Myocyte (in vitro differentiated cells): ENCODE measurements at regions not wholly inside any gene's neighbourhood (a gene's known extent, or its start where the extent isn't known, plus 50 kb on each side); places are given as distances from the start of the nearest gene placed in this dataset.

Source experiments
- DNase-seq: peaks from one replicate; pipeline ENCODE4 v3.0.0-alpha.2; 2012; ENCODE audit warnings: low read depth

DNA sequence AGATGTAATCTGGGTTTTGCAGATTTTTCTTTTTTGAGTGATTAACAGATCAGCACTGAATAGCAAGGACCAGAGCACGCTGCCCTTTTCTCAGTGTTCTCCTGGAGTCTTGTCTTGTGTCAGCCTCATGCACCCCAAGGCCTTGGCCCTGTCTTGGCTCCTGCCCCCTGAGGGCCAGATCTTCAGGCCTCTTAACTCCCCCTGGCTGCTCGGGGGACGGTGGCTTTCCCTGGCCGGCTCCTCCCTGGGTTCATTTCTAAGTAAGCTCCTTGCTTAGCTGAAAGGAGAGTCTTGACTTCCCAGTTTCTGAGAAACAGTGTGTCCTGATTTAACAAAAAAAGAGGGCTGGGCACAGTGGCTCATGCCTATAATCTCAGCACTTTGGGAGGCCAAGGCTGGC lies 1139.3 kb downstream of the BRD1 start:
- no peak for DNase-seq

DNA sequence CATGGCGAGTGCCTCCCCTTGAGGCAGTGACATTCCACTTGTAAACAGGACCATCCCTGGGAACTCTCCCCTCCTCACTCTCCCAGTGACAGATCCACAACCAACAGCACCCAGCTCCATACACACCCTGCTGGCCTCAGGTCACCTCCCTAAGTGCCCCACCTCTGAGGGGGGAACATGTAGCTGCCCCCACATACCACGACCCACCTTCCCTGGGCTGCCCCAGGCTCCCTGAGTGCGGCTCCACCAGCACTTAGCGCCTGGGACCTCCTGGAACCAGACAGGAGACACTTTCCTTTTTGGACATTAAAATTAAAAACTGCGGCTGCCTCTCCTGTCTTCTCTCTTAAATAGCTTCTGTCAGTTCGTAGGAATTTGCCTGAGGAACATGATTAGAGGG lies 1140.1 kb downstream of the BRD1 start:
- DNase-seq, result no peak

DNA sequence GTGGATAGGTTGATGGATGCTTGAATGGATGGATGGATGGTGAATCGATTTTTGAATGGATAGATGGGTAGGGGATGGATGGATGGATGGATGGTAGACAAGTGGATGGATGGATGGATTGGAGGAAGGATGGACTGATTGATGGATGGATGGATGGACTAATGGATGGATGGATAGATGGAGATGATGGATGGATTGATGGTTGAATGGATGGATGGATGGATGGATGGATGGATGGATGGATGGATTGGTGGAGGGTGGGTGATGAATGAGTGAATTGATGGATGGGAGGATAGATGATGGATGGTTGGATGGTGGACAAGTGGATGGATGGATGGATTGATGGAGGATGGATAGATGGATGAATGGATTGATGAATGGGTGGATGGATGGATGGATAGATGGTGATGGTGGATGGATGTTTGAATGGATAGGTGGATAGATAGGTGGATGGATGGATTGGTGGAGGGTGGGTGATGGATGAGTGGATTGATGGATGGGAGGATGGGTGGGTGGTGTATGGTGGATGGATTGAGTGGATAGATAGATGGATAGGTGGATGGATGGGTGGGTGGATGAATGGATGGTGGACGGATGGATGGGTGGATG lies 1140.9 kb downstream of the BRD1 start:
- DNase-seq, result no peak

DNA sequence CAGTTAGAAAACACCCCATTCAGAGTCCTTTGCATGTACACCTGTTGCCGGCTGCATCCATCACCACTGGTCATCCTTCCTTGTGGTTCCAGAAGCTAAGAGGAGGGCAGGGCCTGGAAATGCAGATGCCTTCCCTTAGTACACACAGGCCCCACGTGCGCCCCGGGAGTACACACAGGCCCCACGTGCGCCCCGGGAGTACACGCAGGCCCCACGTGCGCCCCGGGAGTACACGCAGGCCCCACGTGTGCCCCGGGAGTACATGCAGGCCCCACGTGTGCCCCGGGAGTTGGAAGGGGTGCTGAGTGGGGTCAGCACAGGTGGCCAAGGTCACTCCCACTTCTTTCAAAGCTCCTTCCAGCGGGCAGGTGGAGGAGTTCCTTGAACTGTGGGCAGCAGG lies 1141.9 kb downstream of the BRD1 start:
- no peak for DNase-seq

DNA sequence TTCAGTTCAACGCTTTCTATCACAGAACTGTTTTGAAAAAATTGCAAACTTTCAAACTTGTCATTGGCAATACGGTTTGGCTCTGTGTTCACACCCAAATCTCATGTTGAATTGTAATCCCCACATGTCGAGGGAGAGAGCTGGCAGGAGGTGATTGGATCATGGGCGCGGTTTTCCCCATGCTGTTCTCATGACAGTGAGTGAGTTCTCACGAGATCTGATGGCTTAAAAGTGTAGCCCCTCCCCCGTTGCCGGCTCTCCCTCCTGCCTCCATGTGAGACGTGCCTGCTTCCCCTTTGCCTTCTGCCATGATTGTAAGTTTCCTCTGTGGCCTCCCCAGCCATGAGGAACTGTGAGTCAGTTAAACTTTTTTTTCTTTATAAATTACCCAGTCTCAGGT lies 1144.0 kb downstream of the BRD1 start:
- DNase-seq, result no peak

DNA sequence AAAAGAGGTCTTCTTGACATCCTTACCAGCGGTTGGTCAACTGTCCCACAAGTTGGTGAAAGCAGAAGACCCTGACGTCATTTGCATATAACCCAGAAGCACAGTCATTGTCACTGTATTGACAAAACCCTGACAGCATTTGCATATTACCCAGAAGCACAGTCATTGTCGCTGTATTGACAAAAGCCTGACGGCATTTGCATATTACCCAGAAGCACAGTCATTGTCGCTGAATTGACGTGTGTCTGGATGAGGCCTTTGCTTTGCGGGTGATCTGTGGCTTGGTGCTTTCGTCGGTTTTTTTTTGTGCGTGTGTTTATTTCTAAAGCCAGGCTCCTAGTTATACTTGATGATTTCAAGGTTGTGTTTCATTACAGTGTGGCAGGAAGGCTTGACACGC lies 1145.2 kb downstream of the BRD1 start:
- DNase-seq, result no peak

DNA sequence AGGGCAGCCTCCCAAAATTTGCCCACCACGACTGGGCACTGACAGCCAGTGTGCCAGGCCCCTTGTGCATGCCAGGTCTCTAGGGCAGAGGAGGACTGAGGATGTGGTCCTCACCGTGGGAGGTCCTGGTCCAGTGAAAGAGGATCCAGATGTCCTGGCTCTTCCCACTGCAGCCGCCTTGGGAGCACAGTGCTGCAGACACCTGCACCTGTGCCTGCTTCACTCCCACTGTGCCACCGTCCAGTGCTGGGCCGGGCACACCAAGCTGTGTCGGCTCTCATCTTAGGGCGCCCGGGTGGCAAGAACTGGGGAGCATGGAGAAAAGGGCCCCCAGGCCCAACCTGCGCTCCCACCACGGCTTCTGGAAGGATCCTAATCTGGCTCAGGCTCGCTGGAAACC lies 1147.1 kb downstream of the BRD1 start:
- DNase-seq, result no peak

DNA sequence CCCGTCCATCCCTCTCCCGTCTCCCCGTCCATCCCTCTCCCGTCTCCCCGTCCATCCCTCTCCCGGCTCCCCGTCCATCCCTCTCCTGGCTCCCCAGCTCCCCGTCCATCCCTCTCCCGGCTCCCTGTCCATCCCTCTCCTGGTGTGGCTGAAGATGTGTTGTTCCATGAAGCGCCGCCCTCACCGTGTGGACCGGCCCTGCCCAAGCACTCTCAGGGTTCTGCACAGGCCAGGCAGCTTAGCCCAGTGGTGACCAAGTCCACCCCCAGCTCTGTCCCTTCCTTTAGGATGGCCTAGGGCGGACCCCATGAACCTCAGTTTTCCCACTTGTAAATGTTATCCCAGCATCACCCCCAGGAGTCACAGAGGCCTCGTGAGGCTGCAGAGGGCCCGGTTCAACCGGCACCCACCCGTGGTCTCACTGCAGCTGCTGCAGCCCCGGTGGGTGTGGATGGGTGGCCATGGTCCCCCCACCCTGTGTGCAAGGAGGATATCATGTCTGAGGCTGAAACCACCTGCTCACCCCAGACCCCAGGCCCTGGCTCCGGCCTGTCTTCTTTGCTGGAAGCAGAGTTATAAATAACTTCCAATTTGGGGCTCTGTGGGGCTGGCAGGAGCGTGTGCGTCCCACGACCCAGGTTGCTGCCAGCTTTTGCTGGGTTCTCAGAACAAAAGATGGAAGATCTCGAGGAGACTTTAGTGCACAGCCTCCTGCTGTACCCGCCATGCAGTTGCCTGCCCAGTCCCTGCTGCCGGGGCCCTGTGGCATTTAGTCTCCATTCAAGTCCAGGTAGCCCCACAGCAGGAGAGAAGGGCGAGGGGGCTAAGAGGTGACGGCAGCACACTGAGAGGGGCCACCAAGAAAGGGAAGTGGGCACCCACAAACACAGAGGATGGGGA lies 1147.8 kb downstream of the BRD1 start:
- DNase-seq, result no peak

DNA sequence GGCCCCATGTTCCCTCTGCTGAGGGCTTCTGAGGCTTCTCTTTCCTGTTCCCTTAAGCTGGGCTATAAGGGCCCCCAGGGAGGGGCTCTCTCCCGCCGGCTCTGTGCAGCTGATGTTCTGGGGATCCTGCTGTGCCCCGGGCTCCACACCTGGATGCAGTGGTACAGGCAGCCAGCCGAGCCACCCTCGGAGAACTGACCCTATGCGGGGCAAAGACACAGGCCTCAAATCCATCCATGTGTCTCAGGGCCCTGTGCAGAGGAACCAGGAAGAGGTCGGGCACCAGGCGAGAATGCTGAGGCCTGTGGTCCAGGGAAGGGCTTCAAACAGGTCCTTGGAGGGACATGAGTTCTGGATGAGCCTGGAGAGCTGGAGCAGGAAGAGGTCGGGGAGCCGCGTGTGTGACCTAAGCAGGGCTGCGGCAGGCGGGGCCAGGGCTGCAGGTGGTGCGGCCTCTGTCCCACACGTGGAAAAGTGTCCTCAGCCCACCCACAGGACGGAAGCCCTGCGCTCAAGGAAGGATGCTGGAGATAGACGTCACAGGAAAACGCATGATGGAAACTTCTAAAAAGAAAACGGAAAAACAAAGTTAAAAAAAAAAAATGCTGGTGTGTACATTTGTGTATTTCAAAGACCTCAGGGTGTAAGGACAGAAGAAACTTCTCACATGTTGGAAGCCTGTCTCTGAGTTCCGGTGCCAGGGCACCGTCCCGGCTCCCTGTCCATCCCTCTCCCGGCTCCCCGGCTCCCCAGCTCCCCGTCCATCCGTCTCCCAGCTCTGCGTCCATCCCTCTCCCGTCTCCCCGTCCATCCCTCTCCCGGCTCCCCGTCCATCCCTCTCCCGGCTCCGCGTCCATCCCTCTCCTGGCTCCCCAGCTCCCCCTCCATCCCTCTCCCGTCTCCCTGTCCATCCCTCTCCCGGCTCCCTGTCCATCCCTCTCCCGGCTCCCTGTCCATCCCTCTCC lies 1149.2 kb downstream of the BRD1 start:
- no peak for DNase-seq

DNA sequence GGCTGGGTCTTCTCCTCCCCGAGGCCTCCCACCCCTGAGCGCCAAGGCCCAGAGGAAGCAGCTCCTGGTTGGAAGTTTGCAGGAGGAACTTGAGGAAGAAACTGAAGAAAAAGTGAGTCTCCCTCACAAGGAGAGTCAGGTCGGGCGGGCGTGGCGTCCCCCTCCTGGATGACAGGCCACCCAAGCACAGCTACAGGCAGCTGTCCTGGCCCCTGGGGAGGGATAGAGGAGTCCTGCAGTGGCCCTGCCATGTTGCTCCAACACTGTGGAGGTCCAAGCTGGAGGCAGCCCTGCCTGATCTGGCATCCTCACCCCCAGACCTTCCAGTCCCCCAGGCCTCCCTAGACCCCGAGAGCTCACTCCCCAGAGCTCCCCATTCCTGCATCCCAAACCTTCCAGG lies 1150.1 kb downstream of the BRD1 start:
- no peak for DNase-seq

DNA sequence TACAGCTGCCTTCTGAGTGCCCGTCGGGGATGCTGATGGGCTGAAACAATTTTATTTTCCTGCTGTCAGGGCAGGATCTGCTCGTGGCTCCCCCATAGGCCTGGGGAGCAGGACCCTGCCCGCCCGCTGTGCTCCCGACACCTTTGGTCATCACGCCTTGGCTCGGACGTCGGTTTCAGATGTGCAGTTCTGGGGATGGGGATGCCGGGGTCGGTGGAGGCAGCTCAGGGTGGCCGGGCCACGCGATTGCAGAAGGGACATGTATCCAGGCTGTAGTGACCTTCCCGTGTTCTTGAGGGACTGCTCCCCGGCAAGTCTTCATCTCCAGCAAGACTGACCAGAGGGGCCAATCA lies 1150.5 kb downstream of the BRD1 start:
- no peak for DNase-seq

DNA sequence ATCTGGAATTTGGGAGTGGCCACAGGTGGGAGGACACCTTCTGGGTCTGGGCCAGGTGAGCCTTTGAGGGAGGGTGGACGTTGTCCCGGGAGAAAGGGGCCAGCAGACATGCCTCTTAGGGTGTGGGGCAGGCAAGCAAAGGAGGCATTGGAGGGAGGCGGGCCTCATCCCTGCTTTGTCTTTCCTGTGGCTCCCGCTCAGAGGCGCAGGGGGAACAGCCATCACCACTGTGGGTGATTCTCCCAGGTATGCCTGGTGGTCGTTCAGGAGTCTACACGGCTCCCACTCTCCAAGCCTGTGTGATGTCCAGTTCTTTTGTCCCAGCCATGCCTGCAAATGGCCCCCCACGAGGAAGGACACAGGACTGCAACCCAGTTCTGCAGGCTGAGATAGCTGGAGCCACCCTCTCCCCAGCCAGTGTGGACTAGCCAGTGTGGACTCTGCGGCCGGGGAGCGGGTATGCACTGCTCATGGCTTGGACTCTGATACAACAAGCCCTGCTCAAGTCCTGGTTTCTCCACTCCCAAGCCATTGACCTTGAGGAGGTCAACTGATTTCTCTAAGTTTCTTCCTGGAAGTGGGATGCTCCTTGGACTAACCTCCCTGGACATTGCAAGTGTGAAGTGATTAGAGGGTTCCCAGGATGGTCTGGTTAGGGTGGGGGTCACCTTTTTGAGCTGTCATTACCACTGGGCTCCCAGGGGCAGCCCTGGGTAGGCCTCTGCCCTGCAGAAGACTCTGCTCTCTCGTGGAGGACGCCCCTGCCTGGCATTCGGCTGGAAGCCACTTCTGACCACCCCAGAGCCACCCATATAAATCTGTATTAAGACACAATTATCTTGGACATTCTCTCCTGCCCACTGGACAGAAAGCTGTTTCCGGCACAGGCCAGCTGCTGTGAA lies 1151.2 kb downstream of the BRD1 start:
- DNase-seq, result no peak

DNA sequence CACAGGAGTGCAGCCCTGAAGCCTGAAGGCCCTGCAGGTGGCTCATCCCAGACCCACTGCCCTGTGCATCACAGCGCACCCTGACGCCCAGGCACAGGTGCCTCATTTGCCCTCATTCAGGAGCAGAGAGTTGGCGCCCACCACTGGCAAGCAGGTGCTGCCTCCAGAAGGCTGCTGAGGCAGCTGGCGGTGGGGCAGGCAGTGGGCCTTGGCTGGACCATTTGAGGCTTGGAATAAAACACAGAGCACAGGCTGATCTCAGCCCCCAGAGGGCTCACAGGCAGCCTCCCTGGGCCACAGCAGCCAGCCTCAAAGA lies 1151.9 kb downstream of the BRD1 start:
- DNase-seq, result no peak

DNA sequence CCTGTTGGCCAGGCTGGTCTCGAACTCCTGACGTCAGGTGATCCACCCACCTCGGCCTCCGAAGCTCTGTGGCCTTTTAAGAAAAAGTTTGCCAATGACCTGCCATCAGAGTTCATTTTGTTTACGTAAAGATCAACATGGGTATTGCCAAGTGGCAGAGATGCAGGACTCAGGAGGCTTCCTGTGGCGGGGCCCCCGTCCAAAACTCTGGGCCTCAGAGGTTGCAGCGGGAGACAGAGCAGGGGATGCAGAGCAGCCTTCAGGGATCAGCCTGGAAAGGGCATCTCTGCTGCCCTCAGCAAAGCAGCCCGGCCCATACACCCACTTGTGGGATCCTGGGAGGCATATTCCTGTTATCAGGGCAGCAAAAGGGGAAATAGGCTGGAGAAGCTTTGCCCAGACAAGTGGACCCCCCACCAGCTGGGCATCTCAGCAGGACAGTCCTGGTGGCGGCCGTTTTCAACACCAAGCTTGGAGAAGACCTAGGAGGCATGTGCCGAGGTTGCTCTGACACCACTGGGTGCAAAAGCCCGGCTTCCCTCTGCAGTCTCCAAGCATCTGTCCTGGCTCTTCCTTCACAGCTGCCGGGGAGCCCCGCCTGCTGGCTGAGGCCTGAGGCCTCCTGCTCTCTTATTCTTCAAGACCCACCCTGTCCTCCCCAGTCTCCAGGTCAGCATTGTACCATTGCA lies 1152.4 kb downstream of the BRD1 start:
- DNase-seq, result no peak

DNA sequence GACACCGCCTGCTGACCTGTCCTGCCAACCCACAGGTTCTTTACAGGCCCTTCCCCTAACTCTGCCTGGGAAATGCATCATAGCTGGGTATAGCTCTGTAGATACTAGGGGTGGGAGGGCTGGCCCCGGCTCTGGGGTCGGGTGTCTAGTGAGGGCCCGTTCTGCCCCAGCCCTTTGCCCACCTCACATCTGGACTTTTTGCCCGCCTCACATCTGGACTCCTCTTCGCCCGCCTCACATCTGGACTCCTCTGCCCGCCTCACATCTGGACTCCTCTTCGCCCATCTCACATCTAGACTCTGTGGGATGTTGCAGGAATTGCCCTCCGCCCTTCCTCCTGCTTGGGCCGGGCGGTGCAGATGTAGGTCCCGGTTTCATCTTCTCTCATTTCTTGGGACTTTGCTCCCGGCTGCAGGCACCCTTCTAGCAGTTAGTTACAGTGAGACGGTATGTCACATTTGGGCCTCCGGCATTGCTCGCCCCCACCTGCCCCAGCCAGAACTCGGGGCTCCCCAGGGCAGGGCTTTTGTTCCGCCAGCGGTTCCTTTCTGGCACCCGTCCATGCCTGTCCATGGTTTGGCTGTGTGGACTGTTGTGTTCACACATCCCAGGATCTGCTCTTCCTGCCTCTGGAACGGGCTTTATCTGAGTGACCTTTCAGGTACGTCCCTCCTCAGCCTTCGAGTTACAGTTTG lies 1153.7 kb downstream of the BRD1 start:
- DNase-seq, result no peak

DNA sequence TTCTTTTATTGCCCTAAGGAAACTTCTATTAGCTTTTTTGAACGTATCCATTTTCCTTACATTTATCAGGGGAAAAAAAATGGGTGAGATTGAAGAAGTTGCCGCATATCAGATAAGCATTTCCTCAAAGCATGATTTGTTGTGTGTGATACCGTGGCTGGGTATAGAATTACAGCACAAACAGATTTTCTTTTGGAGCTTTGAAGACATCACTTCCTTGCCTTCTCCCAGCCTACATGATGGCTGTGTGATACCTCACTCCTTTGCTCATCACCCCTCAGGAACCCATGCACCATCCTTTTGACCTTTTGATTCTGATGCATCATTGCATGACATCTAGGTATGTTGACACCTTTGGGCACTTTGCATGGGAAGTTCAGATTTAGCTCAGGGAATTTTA lies 1155.3 kb downstream of the BRD1 start:
- no peak for DNase-seq

DNA sequence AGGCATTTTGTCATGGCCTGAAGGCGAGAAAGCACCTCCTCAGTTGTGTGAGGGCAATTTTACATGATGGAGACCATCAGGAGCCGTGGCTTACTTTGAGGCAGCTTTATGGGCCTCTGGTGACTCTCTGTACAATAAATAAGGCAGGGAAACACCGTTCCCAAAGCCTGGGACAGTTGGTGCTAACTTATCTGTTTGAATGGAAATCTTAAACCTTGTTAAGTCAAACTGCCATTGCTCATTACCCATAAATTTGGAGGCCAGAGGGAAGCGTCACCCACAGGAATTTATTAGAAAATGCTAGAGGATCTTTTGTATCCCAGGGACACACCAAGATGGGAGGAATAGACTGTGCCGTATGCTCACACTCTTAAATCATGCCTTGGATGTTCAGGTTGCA lies 1156.9 kb downstream of the BRD1 start:
- no peak for DNase-seq

DNA sequence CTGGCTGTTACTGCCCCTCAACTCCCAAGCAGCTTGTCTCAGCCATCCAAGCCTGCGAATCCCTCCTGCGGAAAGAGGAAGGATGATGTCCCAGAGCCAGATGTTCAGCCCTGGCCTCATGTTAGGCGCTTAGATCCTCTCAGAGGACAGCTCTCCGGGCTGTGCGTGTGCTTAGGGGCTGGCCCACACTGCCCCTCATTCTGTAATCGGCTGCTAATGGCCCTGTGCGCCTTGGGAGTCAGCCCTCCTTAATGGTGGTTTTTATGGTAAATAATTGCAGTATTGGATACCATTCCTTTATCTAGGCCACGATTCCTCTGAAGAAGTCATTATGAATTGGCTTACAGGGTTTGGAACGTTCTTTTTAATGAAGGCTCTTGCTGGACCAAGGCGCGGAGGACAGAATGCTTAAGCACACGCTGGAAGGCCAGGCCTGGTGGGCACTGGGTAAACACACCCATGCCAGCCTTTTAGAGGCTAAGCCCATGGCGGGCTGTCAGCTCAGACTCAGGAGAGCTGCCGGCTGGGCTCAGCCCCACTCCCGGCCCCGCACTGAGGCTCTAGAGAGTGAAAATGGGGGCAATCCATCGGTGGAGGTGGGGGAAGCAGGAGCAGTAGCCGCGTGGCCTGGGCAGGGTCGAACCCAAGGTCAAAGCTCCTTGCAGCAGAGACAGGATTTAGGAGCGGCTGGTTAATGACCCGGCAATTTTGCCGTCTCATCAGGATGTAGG lies 1157.5 kb downstream of the BRD1 start:
- DNase-seq, result no peak

DNA sequence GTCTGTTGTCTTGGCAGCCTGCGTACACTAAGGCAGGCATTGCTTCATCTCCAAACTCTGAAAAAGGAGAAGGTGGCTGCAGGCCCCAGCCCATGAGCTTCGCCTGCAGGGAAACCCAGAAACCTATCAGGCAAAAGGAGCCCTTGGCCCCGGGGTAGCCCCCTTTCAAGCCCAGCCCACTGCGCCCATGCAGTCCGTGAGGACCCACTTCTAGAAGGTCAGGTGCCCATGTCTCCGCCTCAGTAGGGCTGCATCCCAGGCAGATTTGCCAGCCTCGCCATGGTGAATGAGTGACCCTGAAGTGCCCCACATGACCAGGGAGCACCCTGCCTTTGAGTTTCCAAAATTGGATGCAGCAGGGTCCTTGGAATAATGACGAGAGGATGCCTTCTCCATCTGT lies 1158.4 kb downstream of the BRD1 start:
- no peak for DNase-seq
